Umbilical cord (tissue), 1 donor: ENCODE measurements at regions not wholly inside any gene's neighbourhood (a gene's known extent, or its start where the extent isn't known, plus 50 kb on each side); places are given as distances from the start of the nearest gene placed in this dataset.
"Not testable (repeated sequence)": the region's sequence is repeated elsewhere in the genome, so short reads cannot be mapped to it uniquely, and the experiment has no call there.

Experiments used
- DNase-seq: peaks from one replicate; pipeline ENCODE4 v3.0.0-alpha.2; 2015; ENCODE audit warnings: low spot score

DNA sequence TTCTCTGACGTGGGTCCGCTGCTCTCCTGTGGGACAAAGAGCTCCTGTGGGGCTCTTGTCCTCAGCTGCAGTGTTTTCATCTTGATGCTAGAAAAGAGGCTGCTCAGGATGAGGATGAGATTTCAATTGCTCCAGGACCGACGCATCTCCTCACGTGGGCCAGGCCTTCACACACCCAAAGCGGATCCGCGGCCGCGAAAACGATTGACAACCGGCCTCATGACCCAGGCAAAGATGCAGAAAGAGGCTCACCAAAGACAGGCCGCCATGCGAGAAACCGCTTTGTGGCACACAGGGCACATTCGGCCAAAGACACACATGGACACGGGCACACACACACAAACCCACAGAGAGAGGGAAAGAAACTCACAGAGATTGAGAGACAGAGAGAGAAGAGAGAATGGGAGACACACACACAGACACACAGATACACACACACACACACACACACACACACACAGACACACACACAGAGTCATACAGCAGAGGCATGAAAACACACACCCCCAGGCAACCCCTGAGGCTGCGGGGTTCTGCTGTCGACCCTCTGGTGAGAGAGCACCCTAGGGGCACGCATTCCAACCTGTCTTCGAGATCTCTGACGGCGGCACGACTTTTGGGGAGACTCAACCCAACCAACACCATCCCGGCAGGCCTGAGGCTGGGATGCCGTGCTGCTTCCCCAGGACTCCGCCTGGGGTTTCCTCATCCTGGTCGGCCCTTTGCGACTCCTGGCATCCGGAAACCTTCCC is 168.5 kb upstream of the ZNF337 start:
- DNase-seq: not testable (repeated sequence)

DNA sequence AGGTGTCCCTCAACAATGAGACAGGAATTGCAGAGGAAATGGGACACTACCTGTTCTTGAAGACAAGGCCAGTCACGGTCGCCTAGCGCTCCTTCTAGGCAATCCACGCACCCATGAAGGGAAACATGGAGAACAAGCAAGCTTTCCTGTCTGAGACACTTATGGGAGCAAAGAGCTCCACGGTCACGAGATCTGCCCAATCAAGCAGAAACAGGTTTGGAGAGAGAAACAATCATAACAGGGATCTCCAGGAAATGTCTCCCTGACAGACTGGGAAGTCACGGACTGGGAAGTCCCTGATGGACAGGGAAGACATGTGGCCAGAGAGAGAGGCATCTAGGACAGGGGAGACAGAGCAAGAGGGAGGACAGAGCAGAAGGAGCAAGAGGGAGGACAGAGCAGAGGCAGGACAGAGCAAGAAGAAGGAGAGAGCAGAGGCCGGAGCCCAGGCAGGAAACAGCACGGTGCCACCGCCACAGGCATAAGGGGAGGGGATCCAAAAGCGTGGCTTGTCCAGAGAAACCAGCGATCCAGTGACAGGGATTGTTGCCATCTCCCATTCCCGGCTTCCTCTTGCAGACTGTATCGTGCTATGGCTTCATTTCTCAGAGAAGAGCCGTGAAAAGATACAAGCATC is 167.8 kb upstream of the ZNF337 start:
- DNase-seq: no peak

DNA sequence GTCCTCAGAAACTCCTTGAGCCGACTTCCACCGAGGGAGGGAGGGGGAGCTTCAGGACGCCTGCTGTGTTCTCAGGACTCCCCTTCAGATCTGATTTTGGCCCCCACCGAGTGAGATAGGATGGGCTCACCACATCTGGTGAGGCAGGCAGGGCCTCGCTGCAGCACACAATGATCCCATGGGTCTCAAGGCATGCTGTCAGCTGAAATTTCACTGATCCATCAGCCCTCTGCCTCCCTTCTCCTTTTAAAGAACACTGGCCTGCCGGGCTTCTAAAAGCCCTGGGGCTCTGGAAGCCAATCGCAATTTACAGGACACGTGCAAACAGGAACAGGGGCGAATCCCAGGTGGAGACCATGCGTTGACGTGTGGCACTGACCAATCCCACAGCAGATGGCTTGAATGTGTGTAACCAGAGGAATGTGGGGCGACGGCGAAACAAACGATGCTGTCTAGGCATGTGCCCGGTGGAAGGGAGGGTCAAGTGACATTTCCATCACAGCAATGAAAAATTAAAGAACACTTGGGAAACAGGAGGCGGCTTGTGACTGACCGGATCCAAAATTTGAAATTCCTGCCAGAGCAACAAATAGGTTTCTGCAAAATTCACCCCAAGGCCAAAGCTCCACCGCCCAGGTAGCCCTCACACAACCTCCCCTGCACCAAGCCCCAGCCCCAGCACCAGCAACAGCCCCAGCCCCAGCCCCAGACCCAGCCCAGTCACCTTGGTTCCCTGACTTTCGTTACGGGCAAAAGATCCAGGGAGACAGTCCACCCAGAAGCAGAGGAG is 167.1 kb upstream of the ZNF337 start:
- no peak for DNase-seq

DNA sequence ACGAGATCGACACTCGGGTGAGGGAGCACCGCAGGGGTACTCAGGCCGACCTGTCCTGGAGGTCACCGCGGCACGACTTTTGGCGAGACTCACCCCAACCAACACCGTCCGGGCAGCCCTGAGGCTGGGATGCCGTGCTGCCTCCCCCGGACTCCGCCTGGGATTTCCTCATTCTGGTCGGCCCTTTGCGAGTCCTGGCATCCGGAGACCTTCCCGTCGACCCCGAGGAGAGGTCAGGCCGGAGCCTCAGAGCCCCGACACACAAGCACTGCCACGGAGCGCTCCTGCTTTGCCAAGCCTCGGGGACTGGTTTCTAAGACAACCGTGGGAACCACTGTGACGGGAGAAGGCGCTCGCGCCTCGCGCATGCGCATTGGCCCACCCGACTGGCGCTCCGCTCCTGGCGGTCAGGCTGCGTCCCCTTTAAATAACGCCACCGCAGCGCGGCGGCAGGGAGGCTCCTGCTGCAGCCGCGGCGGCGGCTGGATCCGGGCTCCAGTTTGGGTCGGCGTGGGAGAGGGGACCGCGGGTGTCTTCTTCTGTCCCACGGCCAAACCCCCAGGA is 166.4 kb upstream of the ZNF337 start:
- peak; percentile 85 for DNase-seq

DNA sequence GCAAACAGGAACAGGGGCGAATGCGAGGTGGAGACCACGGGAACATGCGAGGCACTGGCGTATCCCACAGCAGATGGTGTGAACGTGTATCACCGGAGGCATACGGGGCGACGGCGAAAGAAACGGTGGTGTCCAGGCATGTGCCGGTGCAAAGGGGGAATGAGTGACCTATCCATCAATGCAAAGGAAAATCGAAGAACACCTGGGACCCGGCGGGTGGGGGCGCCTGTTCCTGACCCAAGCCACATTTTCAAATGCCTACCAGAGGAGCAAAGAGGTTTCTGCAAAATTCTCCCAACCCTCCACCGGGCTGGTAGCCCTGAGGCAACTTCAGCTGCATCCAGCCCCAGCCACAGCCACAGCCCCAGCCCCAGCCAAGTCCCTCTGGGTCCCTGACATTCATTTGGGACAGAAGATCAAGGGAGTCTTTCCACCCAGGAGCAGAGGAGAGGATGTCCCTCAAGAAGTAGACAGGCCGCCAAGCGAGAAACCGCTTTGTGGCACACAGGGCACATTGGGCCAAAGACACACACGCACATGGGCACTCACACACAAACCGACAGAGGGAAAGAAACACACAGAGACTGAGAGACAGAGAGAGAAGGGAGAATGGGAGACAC is 164.0 kb upstream of the ZNF337 start:
- no peak for DNase-seq

DNA sequence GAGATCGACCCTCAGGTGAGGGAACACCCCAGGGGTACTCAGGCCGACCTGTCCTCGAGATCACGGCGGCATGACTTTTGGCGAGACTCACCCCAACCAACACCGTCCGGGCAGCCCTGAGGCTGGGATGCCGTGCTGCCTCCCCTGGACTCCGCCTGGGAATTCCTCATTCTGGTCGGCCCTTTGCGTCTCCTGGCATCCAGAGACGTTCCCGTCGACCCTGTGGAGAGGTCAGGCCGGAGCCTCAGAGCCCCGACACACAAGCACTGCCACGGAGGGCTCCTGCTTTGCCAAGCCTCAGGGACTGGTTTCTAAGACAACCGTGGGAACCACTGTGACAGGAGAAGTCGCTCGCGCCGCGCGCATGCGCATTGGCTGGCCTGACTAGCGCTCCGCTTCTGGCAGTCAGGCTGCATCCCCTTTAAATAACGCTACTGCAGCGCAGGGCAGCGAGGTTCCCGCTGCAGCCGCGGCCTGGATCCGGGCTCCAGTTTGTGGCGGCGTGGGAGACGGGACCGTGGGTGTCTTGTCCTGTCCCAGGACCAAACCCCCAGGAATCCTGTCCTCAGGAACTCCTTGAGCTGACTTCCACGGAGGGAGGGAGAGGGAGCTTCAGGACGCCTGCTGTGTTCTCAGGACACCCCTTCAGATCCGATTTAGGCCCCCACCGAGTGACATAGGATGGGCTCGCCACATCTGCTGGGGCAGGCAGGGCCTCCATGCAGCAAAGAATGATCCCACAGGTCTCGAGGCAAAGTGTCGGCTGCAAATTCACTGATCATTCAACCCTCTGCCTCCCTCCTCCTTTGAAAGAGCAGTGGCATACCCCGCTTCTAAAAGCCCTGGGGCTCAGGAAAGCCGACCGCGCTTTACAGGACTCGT is 163.2 kb upstream of the ZNF337 start:
- peak; percentile 68 for DNase-seq

DNA sequence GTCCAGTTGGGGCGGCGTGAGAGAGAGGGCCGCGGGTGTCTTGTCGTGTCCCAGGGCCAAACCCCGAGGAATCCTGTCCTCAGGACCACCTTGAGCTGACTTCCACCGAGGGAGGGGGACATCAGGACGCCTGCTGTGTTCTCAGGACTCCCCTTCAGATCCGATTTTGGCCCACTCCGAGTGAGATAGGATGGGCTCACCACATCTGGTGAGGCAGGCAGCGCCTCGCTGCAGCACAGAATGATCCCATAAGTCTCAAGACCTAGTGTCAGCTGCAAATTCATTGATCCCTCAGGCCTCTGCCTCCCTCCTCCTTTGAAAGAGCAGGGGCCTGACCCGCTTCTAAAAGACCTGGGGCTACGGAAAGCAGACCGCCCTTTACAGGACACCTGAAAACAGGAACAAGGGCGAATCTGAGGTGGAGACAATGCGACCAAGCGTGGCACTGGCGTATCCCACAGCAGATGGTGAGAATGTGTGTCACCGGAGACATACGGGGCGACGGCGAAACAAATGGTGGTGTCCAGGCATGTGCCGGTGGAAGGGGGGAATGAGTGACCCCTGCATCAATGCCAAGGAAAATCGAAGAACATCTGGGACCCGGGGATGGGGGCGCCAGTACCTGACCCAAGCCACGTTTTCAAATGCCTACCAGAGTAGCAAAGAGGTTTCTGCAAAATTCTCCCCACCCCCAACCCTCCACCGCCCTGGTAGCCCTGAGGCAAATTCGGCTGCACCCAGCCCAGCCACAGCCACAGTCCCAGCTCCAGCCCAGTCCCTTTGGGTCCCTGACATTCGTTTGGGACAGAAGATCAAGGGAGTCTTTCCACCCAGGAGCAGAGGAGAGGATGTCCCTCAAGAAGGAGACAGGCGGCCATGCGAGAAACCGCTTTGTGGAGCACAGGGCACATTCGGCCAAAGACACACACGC is 162.1 kb upstream of the ZNF337 start:
- DNase-seq: no peak

DNA sequence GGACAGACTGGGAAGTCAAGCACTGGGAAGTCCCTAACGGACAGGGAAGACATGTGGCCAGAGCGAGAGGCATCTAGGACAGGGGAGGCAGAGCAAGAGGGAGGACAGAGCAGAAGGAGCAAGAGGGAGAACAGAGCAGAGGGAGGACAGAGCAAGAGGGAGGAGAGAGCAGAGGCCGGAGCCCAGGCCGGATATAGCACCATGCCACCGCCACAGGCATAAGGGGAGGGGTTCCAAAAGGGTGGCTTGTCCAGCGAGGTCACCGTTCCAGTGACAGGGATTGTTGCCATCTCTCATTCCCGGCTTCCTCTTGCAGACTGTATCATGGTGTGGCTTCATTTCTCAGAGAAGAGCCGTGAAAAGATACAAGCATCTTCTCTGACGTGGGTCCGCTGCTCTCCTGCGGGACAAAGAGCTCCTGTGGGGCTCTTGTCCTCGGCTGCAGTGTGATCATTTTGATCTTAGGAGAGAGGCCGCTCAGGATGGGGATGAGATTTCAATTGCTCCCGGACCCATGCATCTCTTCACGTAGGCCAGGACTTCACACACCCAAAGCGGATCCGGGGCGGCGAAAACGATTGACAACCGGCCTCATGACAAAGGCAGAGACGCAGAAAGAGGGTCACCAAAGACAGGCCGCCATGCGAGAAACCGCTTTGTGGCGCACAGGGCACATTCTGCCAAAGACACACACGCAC is 160.6 kb upstream of the ZNF337 start:
- DNase-seq: not testable (repeated sequence)

DNA sequence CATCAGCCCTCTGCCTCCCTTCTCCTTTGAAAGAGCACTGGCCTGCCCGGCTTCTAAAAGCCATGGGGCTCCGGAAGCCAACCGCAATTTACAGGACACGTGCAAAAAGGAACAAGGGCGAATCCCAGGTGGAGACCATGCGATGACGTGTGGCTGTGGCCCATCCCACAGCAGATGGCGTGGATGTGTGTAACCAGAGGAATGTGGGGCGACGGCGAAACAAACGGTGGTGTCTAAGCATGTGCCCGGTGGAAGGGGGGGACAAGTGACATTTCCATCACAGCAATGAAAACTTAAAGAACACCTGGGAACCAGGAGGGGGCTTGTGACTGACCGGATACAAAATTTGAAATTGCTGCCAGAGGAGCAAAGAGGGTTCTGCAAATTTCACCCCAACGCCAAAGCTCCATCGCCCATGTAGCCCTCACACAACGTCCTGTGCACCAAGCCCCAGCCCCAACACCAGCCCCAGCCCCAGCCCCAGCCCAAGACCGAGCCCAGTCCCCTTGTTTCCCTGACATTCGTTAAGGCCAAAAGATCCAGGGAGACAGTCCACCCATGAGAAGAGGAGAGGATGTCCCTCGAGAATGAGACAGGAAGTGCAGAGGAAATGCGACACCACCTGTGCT is 159.7 kb upstream of the ZNF337 start:
- DNase-seq: no peak

DNA sequence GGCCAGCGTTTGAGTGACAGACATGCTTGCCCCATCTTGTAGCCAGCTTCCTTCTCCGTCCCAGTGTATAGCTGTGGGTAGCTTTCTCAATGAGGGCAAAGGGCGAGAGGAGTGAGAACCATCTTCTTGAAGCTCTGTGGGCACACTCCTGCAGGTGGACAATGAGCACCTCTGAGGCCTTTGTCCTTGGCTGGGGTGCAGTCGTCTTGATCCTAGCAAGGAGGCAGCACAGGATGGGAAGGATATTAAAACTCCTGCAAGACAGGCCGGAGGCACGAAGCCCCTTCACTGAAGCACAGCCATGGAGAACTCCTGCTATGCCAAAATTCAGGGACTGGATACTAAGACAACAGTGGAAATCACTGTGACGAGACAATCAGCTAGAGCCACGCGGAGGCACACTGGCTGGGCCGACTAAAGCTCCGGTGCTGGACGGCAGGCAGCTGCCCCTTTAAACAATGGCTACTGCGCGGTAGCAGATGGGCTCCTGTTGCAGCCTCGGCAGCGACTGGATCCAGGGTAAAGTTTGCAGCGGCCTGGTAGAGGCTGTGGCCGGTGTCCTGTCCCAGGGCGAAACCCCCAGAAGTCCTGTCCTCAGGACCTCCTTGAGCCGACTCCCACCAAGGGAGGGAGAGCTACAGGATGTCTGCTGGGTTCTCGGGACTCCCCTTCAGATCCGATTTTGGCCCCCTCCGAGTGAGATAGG is 159.0 kb upstream of the ZNF337 start:
- not testable (repeated sequence) for DNase-seq

DNA sequence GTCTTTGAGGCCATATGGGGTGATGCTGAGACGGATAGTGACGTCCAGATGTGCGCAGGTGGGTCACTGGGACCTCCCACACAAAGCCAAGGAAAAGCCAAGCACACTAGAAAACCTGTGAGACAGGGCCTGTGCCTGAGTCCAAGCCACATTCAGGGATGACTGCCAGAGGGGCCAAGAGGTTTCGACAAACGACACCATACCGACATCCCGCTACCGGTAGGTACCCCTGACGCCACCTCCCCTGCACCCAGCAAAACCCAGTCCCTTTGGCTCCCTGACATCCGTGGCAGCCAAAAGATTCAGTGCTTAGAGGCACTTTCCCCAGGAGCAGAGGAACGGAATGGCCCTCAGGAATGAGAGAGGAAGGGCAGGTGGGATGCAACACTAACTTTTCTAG is 158.0 kb upstream of the ZNF337 start:
- not testable (repeated sequence) for DNase-seq

DNA sequence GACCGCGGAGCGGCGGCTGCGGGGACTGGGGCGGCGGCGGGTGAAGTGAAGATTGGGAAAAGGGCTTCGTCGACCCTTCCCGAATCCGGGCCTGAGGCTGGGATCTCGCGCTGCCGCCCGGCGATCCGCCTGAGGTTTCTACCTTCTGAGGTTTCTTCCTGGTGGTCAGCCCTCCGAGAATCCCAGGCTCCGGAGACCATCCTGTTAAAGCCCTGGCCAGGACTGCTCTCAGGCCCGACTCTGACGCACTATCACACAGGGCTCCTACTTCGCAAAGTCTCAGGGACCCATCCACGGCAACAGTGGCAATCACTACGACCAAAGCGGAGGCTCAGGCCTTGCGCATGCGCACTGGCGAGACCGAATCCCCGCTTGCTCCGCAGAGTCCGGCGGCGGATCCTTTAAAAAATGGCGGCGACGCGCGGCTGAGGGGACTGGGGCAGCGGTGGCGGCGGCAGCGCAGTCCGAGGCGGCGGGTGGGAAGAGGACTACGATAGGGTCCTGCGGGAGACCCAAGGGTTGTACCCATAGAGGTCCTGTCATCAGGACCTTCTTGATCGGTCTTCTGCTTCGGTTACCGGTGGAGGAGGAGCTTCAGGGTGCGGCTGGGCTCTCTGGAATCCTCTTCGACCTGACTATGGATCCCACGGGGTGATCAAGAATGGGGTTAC is 157.2 kb upstream of the ZNF337 start:
- DNase-seq: peak; percentile 80

DNA sequence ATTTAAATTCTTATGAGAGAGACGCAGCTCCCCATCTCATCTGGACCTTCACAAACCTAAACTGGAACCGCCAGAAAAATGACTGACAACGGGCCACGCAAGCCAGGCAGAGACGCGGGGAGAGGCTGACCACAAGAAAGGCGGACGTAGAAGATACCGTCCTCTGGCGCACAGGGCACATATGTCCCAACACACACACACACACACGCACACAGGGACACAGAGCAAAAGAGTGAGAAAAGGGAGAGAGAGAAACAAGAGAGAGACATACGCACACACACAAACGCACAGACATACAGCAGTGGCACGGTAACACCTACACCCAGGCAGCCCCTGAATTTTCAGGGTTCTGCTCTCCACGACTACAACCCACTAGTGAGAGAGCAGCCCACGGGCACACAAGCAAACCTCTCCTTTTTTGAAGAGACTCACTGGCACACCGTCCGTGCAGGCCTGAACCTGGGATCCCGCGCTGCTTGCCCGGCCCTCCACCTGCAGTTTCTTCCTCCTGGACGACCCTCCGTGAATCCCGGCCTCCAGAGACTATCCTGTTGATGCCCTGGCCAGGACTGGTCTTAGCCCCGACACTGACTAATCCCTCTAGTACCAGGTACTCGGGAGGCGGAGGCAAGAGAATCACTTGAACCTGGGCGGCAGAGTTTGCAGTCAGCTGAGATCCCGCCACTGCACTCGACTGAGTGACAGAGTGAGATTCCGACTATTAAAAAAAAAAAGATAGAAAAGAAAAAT is 156.5 kb upstream of the ZNF337 start:
- not testable (repeated sequence) for DNase-seq

DNA sequence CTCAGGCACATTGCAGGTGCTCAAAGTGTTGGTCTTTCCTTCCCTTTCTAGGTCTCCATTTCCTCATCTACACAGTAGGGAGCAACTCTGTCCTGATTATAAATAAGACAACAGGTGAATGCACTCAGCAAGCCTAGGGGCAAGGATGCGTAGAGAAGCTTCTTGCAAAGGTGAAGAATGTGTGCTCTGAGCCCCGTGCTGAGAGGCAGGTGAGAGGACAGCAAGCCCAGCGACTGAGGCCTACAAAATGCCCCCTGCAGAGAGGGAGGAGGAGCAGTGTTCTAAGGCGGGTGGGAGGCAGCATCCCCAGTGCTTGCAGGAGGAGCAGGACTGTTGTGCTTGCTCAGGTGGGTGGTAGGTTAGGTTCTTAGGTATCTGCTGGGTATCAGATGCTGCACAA is 153.5 kb upstream of the ZNF337 start:
- not testable (repeated sequence) for DNase-seq

DNA sequence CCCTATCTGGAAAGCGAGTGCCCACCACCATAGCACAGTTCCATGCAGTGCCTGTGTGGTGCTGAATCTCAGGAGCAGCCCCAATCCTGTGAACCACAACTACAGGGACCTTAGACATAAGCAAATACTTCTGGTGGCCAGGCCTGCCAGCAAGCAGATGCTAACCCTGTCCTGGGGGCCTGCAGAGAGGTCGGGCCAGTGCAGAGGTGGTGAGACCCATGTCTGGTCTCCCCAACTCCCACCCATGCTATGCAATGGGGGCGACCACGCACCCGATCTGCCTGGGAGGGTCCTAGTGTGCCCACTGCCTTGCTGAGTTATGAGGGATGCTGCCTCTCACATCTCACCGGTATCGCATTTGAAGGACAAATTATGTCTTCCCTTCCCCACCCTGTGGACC is 151.6 kb upstream of the ZNF337 start:
- no peak for DNase-seq

DNA sequence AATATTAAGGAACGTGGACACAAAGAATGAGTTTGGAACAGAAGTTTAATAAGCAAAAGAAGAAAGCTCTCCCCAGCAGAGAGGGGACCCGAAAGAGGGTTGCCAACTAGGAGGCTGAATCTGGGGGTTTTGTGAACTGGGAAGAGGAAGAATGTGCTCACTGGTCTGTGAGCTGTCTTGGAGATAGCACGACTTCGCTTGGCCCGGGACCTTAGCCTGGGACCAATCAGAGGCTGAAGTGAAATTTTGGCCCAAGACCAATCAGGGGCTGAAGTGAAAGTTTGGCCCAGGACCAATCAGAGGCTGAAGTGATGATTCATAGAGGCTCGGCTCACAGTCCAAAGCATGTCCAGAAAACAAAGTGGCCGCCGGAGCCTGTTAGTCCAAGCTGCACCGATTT is 148.0 kb upstream of the ZNF337 start:
- DNase-seq: not testable (repeated sequence)

DNA sequence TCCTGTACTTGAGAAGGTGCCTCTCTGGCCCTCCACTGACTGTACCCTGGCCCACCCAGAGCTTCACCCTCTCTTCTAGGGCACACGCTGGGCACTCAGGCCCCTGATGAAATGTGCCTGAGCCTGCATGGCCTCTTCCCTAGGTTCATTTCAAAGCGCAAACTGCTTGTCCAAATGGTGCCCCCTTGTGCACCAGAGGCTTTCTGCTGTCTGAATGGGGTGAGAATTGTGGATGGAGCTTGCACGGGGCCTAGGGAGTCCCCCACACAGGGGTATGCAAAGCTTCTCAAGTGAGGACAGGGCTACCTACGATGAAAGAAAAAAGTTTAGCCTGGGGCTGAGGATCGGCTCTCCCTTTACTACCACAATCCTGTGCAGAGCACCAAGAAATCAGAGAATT is 116.9 kb upstream of the ZNF337 start:
- DNase-seq: not testable (repeated sequence)
